GM18498 (cell line): ENCODE measurements at regions not wholly inside any gene's neighbourhood (a gene's known extent, or its start where the extent isn't known, plus 50 kb on each side); places are given as distances from the start of the nearest gene placed in this dataset.

Source experiments
- ATAC-seq: cut with Tn5 transposase; IDR thresholded peaks from one replicate; pipeline ENCODE4 v1.9.1; 2021; ENCODE audit warnings: mild to moderate bottlenecking, moderate library complexity; ENCODE audit not compliant: unreplicated experiment

- ATAC-seq = no peak
Observed at GRCh38 chr13:78029901-78030300, 111.3 kb upstream of the EDNRB start.

DNA sequence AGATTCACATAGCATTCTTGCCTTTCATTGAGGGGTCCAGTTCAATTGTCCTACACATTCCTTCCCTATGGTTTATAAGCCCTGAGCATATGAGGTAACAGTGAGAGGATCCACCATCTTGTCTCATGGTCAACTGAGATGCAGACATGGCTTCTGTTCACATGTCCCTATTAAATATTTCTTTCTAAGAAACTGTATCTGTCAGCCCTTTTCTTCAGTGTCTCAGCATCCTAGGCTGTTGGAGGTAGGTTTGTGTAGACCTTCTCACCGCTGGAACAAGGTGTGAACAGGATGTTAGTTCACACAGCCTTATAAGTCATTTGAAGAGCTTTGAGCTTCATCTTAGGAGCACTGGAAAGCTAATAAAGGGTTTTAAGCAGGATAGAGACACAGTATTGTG lies 110.3 kb upstream of the EDNRB start:
- no peak for ATAC-seq

- no peak for ATAC-seq
Observed at GRCh38 chr13:78024996-78025395, 106.4 kb upstream of the EDNRB start.

- ATAC-seq = peak; percentile 100
Observed at GRCh38 chr13:78022164-78022877, 103.7 kb upstream of the EDNRB start.

DNA sequence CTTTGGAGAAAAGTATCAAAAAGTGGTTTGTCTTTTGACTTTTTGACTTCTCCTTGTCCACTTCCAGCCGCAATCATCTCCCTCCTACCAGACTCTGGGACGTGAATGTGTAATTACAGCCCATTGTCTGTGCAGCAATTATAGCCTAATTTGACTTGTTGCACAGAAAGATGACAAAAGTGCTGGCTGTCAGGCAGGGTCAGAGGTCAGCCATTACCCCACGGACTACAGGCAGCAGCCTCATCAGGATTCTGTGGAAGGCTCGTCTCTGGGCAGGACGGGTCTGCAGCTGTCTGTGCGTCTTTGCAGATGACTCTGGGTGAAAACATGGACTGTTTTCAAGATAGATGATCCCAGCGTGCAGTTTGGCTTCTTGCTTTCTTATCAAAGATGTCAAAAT lies 102.2 kb upstream of the EDNRB start:
- no peak for ATAC-seq

DNA sequence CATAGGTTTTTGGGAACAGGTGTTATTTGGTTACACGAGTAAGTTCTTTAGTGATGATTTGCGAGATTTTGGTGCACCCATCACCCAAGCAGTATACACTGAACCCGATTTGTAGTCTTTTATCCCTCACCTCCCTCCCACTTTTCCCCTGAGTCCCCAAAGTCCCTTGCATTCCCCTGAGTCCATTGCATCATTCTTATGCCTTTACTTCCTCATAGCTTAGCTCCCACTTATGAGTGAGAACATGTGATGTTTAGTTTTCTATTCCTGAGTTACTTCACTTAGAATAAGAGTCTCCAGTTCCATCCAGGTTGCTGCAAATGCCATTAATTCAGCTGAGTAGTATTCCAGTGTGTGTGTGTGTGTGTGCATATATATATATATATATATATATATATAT lies 97.2 kb upstream of the EDNRB start:
- no peak for ATAC-seq

DNA sequence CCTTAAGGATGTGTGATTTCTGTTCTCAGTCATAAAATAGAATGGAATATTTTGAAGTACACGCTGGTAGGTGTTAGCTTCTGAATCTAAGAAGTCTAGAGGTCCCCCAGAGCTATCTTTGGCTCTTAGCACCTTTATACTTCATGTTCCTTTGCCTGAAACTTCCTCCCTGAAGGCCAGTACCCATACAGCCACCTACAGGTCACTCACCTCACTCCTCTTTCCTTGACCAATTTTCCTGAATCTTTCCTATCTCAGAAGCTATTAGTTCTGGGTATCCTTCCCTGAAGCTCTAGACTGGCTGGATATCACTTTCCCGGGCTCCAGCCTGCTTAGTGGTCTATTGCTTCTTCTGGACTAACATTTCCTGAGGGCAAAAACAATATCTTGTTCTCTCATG lies 93.4 kb upstream of the EDNRB start:
- no peak for ATAC-seq

DNA sequence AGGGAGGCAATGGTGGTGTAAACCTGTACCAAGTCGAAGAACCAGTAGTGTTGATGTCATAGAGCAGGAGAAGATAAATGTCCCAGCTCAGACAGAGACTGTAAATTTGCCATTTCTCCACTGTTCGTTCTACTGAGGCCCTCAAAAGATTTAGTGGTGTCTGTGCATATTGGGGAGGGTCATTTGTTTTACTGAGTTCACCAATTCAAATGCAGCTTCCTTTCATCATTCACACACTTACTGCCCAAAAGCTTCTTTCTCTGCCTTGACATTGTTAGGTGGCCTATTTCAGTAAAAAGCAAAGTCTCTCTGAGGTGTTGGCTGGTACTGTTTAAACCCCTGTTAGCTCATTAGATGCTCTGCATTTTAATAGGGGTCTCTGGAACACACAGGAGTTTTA lies 86.2 kb upstream of the EDNRB start:
- ATAC-seq = no peak

DNA sequence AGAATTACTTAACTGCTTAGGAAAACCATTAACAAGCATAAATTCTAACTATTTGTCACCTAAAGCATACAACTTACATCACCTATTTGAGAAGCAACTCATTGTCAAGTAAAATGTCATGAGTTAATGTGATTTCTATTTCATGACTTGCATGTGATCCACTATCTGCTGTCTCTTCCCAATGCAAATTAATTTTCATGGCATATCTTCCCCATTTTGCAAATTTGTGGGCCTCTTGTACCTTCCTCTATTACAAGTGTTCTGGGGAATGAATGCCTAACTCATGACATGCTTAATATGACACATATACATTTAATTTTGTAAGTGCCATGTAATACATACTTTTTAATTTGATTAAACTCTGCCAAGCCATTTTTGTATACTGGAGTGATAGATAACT lies 81.1 kb upstream of the EDNRB start:
- ATAC-seq = no peak

GRCh38 chr13:77994166-77994565 lies 75.5 kb upstream of the EDNRB start:
- no peak for ATAC-seq

DNA sequence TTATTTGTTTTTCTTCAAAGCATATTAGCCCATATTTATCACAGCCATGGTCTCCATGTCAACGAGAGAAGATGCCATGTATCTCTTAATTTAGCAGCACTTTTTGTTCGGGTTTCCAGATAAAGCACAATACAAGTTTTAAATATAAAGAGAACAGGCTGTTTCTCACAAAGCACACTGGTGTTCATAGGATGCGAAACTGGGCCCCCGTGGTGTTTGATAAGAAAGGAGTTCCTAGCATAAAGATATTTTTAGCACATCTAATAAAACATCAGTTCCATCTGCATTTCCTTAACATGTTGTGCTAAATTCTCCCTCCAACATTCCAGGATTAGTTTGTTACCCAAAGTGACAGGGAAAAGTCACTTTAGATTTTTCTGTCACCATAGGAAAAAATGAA lies 72.4 kb upstream of the EDNRB start:
- ATAC-seq = no peak

DNA sequence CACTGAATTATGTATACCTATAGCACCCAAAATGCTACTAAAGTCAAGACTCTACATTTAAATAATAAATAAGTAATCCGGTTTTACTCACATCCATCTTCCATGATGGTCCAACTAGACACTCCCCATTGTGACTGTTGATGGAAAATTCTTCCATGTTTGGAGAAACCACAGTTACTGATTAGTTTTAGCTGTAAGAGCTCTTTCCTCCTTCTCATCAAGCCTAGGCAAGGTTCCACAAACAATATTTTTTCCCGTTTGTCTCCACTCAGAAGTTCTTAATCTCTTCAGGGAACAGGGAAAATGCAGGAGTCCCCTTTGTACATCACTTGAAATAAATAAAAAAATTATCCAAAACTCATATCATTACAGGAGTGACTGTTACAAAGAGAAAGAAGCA lies 70.7 kb upstream of the EDNRB start:
- no peak for ATAC-seq

- ATAC-seq = no peak
Observed at GRCh38 chr13:77988355-77988754, 69.7 kb upstream of the EDNRB start.

GRCh38 chr13:77986713-77987112 lies 68.1 kb upstream of the EDNRB start:
- no peak for ATAC-seq

DNA sequence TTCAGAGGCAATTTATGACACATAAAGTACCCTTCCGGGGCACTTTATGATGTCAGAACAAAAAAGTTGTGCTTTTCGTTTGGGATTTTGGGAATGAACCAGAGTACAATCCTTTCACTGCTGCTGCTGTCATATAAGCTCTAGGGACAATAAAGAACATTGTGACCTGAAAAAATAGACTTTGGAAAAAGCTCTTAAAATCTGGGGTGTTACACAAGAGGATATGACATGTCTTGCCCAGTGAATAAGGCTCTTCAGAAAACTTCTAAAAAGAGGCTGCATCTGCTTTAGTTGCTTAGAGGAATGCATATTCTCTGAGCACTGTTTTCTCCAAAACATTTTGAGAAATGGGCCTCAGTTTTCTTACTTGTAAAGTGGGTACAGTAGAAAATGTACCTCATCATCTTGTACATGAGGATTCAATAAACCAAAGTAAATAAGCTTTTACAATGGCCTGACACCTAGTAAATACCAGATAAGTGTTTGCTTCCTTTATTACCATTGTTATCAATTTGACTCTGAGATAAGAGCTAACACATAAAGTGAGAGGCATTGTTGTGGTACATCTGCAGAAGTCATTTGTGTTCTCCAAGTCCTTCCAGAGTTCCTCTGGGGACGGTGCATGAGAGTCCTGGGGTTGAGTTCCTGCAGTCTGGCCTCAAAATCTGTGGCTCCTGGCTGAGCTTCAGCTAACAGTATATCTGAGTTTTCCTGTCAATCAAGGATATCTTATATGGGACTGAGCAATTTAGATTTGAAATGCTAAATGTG lies 67.4 kb upstream of the EDNRB start:
- ATAC-seq = no peak

- no peak for ATAC-seq
Observed at GRCh38 chr13:77981281-77981881, 62.8 kb upstream of the EDNRB start.

DNA sequence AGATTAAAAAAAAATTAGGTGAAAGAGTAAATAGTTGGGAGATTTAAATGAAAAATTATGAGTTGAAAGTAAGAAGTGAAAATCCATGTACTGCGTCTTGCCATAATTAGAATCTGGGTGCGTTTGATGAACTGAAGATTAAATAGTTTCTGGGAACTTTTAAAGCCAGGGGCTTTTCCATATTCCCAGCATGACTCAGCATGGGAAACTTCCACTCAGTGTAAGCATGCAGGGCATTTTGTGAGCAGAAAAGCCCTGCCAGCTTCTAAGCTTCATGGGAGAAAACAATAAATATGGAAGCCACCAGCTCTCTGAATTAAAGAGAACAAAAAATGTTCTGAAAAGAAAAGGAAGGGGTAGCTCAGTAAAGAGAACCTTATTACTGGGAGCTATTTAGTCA lies 62.0 kb upstream of the EDNRB start:
- ATAC-seq = no peak

GRCh38 chr13:77979721-77980385 lies 61.2 kb upstream of the EDNRB start:
- no peak for ATAC-seq

DNA sequence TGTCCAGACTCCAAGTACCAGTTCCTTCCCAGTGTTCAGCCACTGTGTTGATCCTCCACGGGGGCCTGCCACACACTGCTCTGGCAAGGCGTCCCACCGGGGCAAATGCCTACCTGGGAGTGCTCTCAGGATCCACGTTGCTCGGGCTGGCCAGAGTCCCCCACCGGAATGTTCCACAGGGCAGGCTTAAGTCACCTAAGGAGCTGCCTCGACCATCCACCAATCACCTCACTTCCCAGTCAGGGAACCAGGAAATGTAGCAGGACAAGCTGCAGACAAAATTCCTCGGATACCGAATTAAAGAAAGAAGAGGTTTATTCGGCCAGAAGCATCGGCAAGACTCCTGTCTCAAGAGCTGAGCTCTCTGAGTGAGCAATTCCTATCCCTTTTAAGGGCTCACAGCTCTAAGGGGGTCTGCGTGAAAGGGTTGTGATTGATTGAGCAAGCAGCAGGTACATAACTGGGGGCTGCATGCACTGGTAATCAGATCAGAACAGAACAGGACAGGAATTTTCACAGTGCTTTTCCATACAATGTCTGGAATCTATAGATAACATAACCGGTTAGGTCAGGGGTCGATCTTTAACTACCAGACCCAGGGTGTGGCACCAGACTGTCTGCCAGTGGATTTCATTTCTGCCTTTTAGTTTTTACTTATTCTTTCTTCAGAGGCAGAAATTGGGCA lies 56.9 kb upstream of the EDNRB start:
- ATAC-seq = no peak

GRCh38 chr13:77969299-77969698 lies 50.7 kb upstream of the EDNRB start:
- no peak for ATAC-seq
